ENCODE measurements at regions not wholly inside any gene's neighbourhood (a gene's known extent, or its start where the extent isn't known, plus 50 kb on each side); places are given as distances from the start of the nearest gene placed in this dataset.

DNA sequence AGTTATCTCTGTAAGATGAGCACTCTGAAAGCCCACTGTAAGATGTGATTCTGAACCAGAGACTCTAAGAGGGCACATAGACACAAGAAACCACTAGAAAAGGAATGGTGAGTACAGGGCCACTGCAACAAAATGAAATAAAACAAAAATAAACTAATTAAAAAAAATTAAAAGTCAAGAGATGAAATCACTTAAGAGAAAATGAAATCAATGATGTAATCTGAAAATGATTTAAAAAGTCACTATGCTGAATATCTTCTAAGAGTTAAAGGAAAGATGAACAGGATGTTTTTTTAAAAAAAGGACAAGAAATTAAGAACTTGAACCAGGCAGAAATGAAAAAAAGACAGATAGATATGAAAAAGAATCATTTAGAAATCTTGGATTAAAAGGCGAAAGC lies 110.6 kb upstream of the OLIG2 start:
- no peak overlapping the region for H2AFZ ChIP-seq (ENCODE audit: low read length)
- no peaks in the 10 kb centered on the region for H3K23me2 ChIP-seq (ENCODE audit: low read depth, low read length)
- no peak overlapping the region for H3K4me2 ChIP-seq (ENCODE audit: insufficient read depth in 1 of 2, low read depth in 2 of 2, low read length in 2 of 2)
- H3K36me3 ChIP-seq (ENCODE audit: control insufficient read depth in 2 of 4, insufficient read depth in 4 of 4, low read length in 3 of 4): no peaks in the 10 kb centered on the region
- H4K91ac ChIP-seq (replicated peaks; ENCODE audit: insufficient read length, low read length): no peak overlapping the region
- no peak overlapping the region for H3K18ac ChIP-seq (ENCODE audit: extremely low read depth, low read length)
- no peak overlapping the region for H4K8ac ChIP-seq (ENCODE audit: extremely low read depth, insufficient read depth, low read length)
- no peak overlapping the region for H2BK15ac ChIP-seq (ENCODE audit: low read length)
- no peak overlapping the region for H2BK20ac ChIP-seq (ENCODE audit: low read length)
- H3K9ac ChIP-seq (replicated peaks in 1 of 4; ENCODE audit: extremely low read depth in 1 of 4, low read depth in 3 of 4, low read length in 3 of 4): no peak overlapping the region
- H2BK12ac ChIP-seq (ENCODE audit: low read depth, low read length): no peak overlapping the region
- WGBS, 2 experiments (ENCODE audit: extremely low coverage in 1 of 2, insufficient coverage in 1 of 2, insufficient read length in 1 of 2, insufficient replicate concordance in 2 of 2, low coverage in 1 of 2, low lambda C conversion rate in 2 of 2, missing lambda C conversion rate in 1 of 2): 17% methylated on average over 1 of the region's 1 CpG; no CpG with 5 or more reads in 1 of the 2 experiments
- ChIA-PET POLR2A (ENCODE audit: partially characterized antibody) (no interaction called here), CTCF (ENCODE audit: partially characterized antibody) (interaction anchor here (0.6 kb wide), 1 partner anchor 32 kb away, joined by 3 read pairs; no protein-coding TSS in a partner anchor)
- H3K4me3 ChIP-seq (ENCODE audit: extremely low read depth in 1 of 4, insufficient read depth in 2 of 4, low read depth in 3 of 4, low read length in 4 of 4): no peak overlapping the region
- H3K79me2 ChIP-seq (ENCODE audit: control insufficient read depth in 1 of 2, insufficient read depth in 2 of 2, low read length in 2 of 2): no peaks in the 10 kb centered on the region
- H4K5ac ChIP-seq (ENCODE audit: insufficient read length, low read depth, low read length): no peak overlapping the region
- H3K27me3 ChIP-seq (replicated peaks in 1 of 4; ENCODE audit: control insufficient read depth in 3 of 4, extremely low read depth in 1 of 4, insufficient read depth in 3 of 4, low read length in 3 of 4): no peaks in the 10 kb centered on the region
- H3K4ac ChIP-seq (replicated peaks; ENCODE audit: insufficient read length, low read depth, low read length): no peak overlapping the region
- H3K27ac ChIP-seq (ENCODE audit: low read depth, low read length): no peak overlapping the region
- peaks cover 0 to 10% (median 4%) of the 10 kb centered on the region in 4 experiments; a peak in 2 of 7 replicates for H3K4me1 ChIP-seq (replicated peaks in 1 of 4; ENCODE audit: control insufficient read depth in 3 of 4, insufficient read depth in 4 of 4, low read length in 3 of 4)
- no peak overlapping the region for H3K56ac ChIP-seq (replicated peaks; ENCODE audit: insufficient read length, low read depth, low read length)
- H2BK5ac ChIP-seq (ENCODE audit: low read depth, low read length): no peak overlapping the region
- H4K20me1 ChIP-seq (replicated peaks in 1 of 2; ENCODE audit: control insufficient read depth in 1 of 2, insufficient read depth in 2 of 2, low read length in 2 of 2): no peaks in the 10 kb centered on the region
- FAIRE-seq (no peak), DNase-seq (ENCODE audit: low read depth in 1 of 2, low spot score in 2 of 2) (no peak)
- H3K79me1 ChIP-seq (ENCODE audit: low read depth, low read length): no peaks in the 10 kb centered on the region
- H2AK5ac ChIP-seq (ENCODE audit: low read depth, low read length): no peak overlapping the region
- H2BK120ac ChIP-seq (replicated peaks; ENCODE audit: low read depth, low read length): no peak overlapping the region
- peaks cover 8 to 11% of the 10 kb centered on the region in 2 experiments; a peak in 3 of 4 replicates for H3K9me3 ChIP-seq (ENCODE audit: insufficient read depth in 2 of 2, low read depth in 1 of 2, low read length in 1 of 2)
- H3K14ac ChIP-seq (ENCODE audit: insufficient read length): no peak overlapping the region
- H3K23ac ChIP-seq (ENCODE audit: insufficient read length): no peak overlapping the region
- TF ChIP-seq, protein P1, sequence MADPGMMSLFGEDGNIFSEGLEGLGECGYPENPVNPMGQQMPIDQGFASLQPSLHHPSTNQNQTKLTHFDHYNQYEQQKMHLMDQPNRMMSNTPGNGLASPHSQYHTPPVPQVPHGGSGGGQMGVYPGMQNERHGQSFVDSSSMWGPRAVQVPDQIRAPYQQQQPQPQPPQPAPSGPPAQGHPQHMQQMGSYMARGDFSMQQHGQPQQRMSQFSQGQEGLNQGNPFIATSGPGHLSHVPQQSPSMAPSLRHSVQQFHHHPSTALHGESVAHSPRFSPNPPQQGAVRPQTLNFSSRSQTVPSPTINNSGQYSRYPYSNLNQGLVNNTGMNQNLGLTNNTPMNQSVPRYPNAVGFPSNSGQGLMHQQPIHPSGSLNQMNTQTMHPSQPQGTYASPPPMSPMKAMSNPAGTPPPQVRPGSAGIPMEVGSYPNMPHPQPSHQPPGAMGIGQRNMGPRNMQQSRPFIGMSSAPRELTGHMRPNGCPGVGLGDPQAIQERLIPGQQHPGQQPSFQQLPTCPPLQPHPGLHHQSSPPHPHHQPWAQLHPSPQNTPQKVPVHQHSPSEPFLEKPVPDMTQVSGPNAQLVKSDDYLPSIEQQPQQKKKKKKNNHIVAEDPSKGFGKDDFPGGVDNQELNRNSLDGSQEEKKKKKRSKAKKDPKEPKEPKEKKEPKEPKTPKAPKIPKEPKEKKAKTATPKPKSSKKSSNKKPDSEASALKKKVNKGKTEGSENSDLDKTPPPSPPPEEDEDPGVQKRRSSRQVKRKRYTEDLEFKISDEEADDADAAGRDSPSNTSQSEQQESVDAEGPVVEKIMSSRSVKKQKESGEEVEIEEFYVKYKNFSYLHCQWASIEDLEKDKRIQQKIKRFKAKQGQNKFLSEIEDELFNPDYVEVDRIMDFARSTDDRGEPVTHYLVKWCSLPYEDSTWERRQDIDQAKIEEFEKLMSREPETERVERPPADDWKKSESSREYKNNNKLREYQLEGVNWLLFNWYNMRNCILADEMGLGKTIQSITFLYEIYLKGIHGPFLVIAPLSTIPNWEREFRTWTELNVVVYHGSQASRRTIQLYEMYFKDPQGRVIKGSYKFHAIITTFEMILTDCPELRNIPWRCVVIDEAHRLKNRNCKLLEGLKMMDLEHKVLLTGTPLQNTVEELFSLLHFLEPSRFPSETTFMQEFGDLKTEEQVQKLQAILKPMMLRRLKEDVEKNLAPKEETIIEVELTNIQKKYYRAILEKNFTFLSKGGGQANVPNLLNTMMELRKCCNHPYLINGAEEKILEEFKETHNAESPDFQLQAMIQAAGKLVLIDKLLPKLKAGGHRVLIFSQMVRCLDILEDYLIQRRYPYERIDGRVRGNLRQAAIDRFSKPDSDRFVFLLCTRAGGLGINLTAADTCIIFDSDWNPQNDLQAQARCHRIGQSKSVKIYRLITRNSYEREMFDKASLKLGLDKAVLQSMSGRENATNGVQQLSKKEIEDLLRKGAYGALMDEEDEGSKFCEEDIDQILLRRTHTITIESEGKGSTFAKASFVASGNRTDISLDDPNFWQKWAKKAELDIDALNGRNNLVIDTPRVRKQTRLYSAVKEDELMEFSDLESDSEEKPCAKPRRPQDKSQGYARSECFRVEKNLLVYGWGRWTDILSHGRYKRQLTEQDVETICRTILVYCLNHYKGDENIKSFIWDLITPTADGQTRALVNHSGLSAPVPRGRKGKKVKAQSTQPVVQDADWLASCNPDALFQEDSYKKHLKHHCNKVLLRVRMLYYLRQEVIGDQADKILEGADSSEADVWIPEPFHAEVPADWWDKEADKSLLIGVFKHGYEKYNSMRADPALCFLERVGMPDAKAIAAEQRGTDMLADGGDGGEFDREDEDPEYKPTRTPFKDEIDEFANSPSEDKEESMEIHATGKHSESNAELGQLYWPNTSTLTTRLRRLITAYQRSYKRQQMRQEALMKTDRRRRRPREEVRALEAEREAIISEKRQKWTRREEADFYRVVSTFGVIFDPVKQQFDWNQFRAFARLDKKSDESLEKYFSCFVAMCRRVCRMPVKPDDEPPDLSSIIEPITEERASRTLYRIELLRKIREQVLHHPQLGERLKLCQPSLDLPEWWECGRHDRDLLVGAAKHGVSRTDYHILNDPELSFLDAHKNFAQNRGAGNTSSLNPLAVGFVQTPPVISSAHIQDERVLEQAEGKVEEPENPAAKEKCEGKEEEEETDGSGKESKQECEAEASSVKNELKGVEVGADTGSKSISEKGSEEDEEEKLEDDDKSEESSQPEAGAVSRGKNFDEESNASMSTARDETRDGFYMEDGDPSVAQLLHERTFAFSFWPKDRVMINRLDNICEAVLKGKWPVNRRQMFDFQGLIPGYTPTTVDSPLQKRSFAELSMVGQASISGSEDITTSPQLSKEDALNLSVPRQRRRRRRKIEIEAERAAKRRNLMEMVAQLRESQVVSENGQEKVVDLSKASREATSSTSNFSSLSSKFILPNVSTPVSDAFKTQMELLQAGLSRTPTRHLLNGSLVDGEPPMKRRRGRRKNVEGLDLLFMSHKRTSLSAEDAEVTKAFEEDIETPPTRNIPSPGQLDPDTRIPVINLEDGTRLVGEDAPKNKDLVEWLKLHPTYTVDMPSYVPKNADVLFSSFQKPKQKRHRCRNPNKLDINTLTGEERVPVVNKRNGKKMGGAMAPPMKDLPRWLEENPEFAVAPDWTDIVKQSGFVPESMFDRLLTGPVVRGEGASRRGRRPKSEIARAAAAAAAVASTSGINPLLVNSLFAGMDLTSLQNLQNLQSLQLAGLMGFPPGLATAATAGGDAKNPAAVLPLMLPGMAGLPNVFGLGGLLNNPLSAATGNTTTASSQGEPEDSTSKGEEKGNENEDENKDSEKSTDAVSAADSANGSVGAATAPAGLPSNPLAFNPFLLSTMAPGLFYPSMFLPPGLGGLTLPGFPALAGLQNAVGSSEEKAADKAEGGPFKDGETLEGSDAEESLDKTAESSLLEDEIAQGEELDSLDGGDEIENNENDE (IDR thresholded peaks at IDR 0.05; ENCODE audit: insufficient replicate concordance, low read length): no peak
